ENCODE measurements at regions not wholly inside any gene's neighbourhood (a gene's known extent, or its start where the extent isn't known, plus 50 kb on each side); places are given as distances from the start of the nearest gene placed in this dataset.

GRCh38 chr1:81149649-81150325 lies 650.9 kb upstream of the ADGRL2 start:
- no peak for DNase-seq (ENCODE audit: low read depth)
- H3K4me3 ChIP-seq (ENCODE audit: low read depth, low read length), result no peak overlapping the region
- no peak for TF ChIP-seq CTCF (conservative IDR thresholded peaks at IDR 0.05; ENCODE audit: low read depth, low read length)

- no peak for TF ChIP-seq CTCF (conservative IDR thresholded peaks at IDR 0.05; ENCODE audit: low read depth, low read length)
- no peak overlapping the region for H3K4me3 ChIP-seq (ENCODE audit: low read depth, low read length)
- no peak for DNase-seq (ENCODE audit: low read depth)
These were observed 656.4 kb upstream of the ADGRL2 start for GRCh38 chr1:81144240-81144825.

- no peak for TF ChIP-seq CTCF (conservative IDR thresholded peaks at IDR 0.05; ENCODE audit: low read depth, low read length)
- DNase-seq (ENCODE audit: low read depth), result peak; percentile 70
- no peak overlapping the region for H3K4me3 ChIP-seq (ENCODE audit: low read depth, low read length)
These were observed 658.5 kb upstream of the ADGRL2 start for GRCh38 chr1:81142099-81142826.

- no peak for TF ChIP-seq CTCF (conservative IDR thresholded peaks at IDR 0.05; ENCODE audit: low read depth, low read length)
- no peak for DNase-seq (ENCODE audit: low read depth)
These were observed 665.2 kb upstream of the ADGRL2 start for GRCh38 chr1:81135524-81135923.

GRCh38 chr1:81129776-81130175 lies 671.0 kb upstream of the ADGRL2 start:
- no peak for TF ChIP-seq CTCF (conservative IDR thresholded peaks at IDR 0.05; ENCODE audit: low read depth, low read length)
- no peak for DNase-seq (ENCODE audit: low read depth)
- no peak overlapping the region for H3K4me3 ChIP-seq (ENCODE audit: low read depth, low read length)

More at GRCh38 chr1:81135524-81135923, 665.2 kb upstream of the ADGRL2 start:
- no peak overlapping the region for H3K4me3 ChIP-seq (ENCODE audit: low read depth, low read length)

GRCh38 chr1:81129366-81129765 lies 671.4 kb upstream of the ADGRL2 start:
- no peak for TF ChIP-seq CTCF (conservative IDR thresholded peaks at IDR 0.05; ENCODE audit: low read depth, low read length)
- no peak overlapping the region for H3K4me3 ChIP-seq (ENCODE audit: low read depth, low read length)
- no peak for DNase-seq (ENCODE audit: low read depth)

Data from epithelial cell of proximal tubule (primary cell).